ENCODE measurements at regions not wholly inside any gene's neighbourhood (a gene's known extent, or its start where the extent isn't known, plus 50 kb on each side); places are given as distances from the start of the nearest gene placed in this dataset.

GRCh38 chr2:65918760-65919187 is 486.4 kb upstream of the SPRED2 start:
- H3K4me1 ChIP-seq: peaks cover 5% of the 10 kb centered on the region
- no peaks in the 10 kb centered on the region for H3K27me3 ChIP-seq (ENCODE audit: control insufficient read depth, insufficient read depth, low read length)
- peak overlapping the region; percentile 25 for H2AFZ ChIP-seq
- peak; percentile 25 for TF ChIP-seq CTCF (IDR thresholded peaks at IDR 0.05)
- no peaks in the 10 kb centered on the region for H3K9me3 ChIP-seq (ENCODE audit: control insufficient read depth, low read length)
- no peak overlapping the region for H3K4me3 ChIP-seq (ENCODE audit: low read depth, low read length)
- no peaks in the 10 kb centered on the region for H3K36me3 ChIP-seq (ENCODE audit: control insufficient read depth, insufficient read depth, low read length)
- H3K4me2 ChIP-seq (ENCODE audit: low read length): no peak overlapping the region
- no peak overlapping the region for H3K27ac ChIP-seq
- no peaks in the 10 kb centered on the region for H3K79me2 ChIP-seq
- H3K9ac ChIP-seq: no peak overlapping the region

GRCh38 chr2:65917986-65918385 is 485.6 kb upstream of the SPRED2 start:
- no peak overlapping the region for H3K9ac ChIP-seq
- TF ChIP-seq CTCF (IDR thresholded peaks at IDR 0.05): no peak
- H3K4me3 ChIP-seq (ENCODE audit: low read depth, low read length): no peak overlapping the region
- no peak overlapping the region for H2AFZ ChIP-seq
- no peak overlapping the region for H3K4me2 ChIP-seq (ENCODE audit: low read length)
- no peak overlapping the region for H3K27ac ChIP-seq
- no peaks in the 10 kb centered on the region for H3K9me3 ChIP-seq (ENCODE audit: control insufficient read depth, low read length)
- no peaks in the 10 kb centered on the region for H3K27me3 ChIP-seq (ENCODE audit: control insufficient read depth, insufficient read depth, low read length)
- no peaks in the 10 kb centered on the region for H3K36me3 ChIP-seq (ENCODE audit: control insufficient read depth, insufficient read depth, low read length)
- peaks cover 5% of the 10 kb centered on the region for H3K4me1 ChIP-seq
- no peaks in the 10 kb centered on the region for H3K79me2 ChIP-seq

GRCh38 chr2:65916785-65917295 is 484.4 kb upstream of the SPRED2 start:
- no peak overlapping the region for H3K4me2 ChIP-seq (ENCODE audit: low read length)
- no peaks in the 10 kb centered on the region for H3K9me3 ChIP-seq (ENCODE audit: control insufficient read depth, low read length)
- no peaks in the 10 kb centered on the region for H3K79me2 ChIP-seq
- no peak overlapping the region for H3K27ac ChIP-seq
- H3K4me1 ChIP-seq: peaks cover 5% of the 10 kb centered on the region
- H3K9ac ChIP-seq: no peak overlapping the region
- H3K36me3 ChIP-seq (ENCODE audit: control insufficient read depth, insufficient read depth, low read length): no peaks in the 10 kb centered on the region
- no peaks in the 10 kb centered on the region for H3K27me3 ChIP-seq (ENCODE audit: control insufficient read depth, insufficient read depth, low read length)
- no peak overlapping the region for H2AFZ ChIP-seq
- H3K4me3 ChIP-seq (ENCODE audit: low read depth, low read length): no peak overlapping the region
- TF ChIP-seq CTCF (IDR thresholded peaks at IDR 0.05): no peak

GRCh38 chr2:65916177-65916576 is 483.8 kb upstream of the SPRED2 start:
- Histone ChIP-seq H3K27ac (no peak overlapping the region), H3K4me2 (ENCODE audit: low read length) (no peak overlapping the region), H3K9me3 (ENCODE audit: control insufficient read depth, low read length) (no peaks in the 10 kb centered on the region), H2AFZ (no peak overlapping the region), H3K36me3 (ENCODE audit: control insufficient read depth, insufficient read depth, low read length) (no peaks in the 10 kb centered on the region), H3K4me3 (ENCODE audit: low read depth, low read length) (no peak overlapping the region), H3K27me3 (ENCODE audit: control insufficient read depth, insufficient read depth, low read length) (no peaks in the 10 kb centered on the region), H3K9ac (no peak overlapping the region), H3K79me2 (no peaks in the 10 kb centered on the region), H3K4me1 (peaks cover 5% of the 10 kb centered on the region)
- no peak for TF ChIP-seq CTCF (IDR thresholded peaks at IDR 0.05)

GRCh38 chr2:65915273-65915672 is 482.9 kb upstream of the SPRED2 start:
- no peak overlapping the region for H3K4me2 ChIP-seq (ENCODE audit: low read length)
- no peaks in the 10 kb centered on the region for H3K9me3 ChIP-seq (ENCODE audit: control insufficient read depth, low read length)
- H3K36me3 ChIP-seq (ENCODE audit: control insufficient read depth, insufficient read depth, low read length): no peaks in the 10 kb centered on the region
- no peaks in the 10 kb centered on the region for H3K27me3 ChIP-seq (ENCODE audit: control insufficient read depth, insufficient read depth, low read length)
- no peak overlapping the region for H3K9ac ChIP-seq
- no peak overlapping the region for H3K27ac ChIP-seq
- H3K4me3 ChIP-seq (ENCODE audit: low read depth, low read length): no peak overlapping the region
- peaks cover 5% of the 10 kb centered on the region for H3K4me1 ChIP-seq
- TF ChIP-seq CTCF (IDR thresholded peaks at IDR 0.05): no peak
- H3K79me2 ChIP-seq: no peaks in the 10 kb centered on the region
- H2AFZ ChIP-seq: no peak overlapping the region
